ENCODE measurements at regions not wholly inside any gene's neighbourhood (a gene's known extent, or its start where the extent isn't known, plus 50 kb on each side); places are given as distances from the start of the nearest gene placed in this dataset.
"Not testable (repeated sequence)": the region's sequence is repeated elsewhere in the genome, so short reads cannot be mapped to it uniquely, and the experiment has no call there.

DNA sequence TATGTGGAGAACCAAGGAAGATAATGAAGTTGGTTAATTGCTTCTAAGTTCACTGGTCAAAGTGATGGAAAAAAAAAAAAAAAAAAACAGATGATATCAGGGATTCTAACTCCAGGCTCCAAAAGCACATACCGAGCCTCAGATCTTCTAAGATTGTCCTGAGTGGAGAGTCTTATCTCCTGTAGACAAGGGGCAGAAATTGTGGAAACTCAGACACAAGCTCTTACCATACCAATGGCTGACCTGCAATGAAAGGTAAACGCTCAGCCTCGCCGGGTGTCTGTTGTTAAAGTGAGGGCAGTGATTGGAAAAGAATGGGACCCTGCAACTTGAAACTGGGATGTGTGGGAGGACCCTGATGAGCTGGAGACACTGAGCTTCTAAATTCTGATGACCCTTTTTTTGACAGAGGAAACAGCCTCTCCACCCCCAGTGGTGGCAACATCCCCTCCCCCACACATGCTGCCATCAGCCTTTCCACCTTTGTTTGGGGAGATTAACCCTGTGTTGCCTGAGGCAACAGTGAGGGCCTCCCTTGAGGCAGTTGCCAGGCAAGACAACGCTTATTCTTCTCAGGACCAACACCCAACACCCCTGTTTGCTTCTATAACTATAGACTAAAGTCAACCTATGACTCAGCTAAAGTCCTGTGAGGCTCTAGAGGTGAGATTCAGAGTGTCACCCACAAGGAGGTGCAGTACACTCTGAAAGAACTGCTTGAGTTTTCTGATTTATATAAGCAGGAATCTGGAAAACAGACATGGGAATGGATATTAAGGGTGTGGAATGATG, 154.0 kb downstream of the THBS2 start:
- no peak for DNase-seq

DNA sequence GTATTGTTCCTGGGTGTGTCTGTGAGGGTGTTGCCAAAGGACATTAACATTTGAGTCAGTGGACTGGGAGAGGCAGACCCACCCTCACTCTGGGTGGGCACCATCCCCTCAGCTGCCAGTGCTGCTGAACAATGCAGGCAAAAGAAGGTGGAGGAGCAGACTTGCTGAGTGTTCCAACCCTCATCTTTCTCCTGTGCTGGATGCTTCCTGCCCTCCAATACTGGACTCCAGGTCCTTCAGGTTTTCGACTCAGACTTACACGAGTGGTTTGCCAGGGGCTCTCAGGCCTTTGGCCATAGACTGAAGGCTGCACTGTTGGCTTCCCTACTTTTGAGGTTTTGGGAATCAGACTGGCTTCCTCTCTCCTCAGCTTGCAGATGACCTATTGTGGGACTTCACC, 155.0 kb downstream of the THBS2 start:
- not testable (repeated sequence) for DNase-seq

DNA sequence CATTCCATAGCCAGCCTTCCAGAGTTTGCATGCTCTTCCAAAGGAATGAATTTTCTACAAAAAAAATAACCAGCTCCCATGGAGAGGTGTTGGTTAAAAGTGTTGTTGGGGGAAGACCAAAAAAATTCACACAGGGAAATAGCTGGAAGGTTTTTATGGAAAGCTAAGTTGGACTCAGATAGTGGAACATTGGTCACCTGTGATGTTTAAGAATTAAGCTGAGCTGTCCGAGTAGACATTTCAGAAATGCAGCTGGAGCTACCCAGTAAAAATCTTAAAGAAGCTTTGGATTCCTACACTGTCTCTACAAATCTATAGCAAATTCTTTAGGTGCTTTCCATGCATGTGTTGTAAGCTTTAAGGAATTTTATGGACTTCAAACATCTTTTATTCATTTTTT, 155.5 kb downstream of the THBS2 start:
- DNase-seq = no peak

DNA sequence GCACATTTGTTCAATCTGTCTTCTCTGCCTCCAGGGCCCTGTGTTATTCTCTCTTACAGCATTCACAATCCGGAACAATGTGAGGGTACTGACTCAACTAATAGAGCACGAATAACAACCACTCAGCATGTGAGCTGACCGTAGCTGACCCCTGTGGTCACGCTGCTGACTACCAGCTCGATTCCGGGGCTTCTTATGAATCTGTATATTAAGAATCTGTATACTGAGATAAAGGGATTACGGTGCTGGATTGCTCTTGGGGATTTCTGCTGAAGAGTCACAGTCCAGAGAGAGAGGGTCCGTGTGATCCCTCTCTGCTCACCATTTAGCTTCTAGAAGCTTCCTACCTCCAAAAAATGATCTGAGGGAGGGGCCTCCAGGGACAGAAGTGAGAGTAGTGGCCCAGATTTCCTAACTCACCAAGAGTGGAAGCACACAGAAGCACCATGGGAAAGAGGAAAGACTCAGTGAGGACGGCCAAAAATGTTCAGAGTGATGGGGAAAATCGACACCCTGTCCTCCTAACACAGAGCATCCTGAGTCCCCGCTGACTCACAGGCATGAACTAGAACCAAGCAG, 156.2 kb downstream of the THBS2 start:
- DNase-seq = no peak

DNA sequence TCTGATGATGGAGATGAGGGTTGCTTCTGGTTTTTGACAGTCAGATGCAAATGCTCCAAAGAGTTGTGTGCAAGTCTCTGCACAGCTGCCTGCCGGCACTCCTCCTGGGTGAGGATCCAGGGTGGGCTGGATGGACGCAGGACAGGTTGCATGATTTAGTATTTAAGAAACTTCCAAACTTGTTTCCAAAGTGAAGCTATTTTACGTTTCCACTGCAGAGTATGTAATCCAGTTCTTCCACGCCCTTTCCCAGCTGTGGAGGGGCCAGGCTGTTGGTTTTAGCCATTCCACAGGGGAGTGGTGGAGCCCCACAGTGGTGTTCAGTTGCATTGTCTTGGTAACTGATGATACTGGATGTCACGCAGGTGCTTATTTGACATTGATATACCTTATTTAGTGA, 157.3 kb downstream of the THBS2 start:
- DNase-seq = no peak

DNA sequence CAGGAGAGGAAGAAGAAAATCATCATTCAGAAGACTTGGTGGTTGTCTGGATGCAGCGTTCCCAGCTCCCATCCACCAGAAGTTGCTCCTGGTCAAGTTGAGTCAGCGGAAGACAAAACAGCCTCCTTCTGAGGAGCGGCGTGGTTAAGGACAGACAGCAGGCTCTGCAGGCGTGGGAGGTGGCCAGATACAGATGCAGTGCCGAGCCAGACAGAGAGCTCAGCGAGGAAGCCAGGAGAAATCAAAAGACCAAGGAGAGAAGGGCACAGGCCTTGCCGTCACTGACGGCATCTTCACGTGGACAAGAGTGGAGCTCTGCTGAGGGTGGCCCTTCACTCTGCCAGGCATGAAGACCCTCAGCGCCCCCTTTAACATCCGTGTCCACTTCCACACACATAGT, 158.5 kb downstream of the THBS2 start:
- DNase-seq = no peak

DNA sequence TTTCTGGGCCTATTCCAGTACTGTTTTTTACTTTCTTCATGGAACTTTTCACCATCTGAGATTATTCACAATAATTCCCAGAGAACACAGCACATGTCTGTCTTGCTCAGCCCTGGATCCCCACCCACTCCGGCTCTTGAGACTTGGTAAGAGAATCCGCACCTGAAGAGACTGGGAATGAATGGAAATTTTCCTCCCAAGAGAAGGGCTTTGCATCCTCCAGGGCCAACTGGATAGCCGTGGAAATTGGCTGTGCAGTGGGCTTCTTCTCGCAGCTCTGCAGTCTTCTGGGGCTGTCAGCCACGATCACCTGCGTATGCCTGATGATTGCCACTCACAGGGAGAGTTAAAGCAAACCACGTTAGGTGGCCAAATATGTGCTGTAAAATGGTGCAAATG, 159.1 kb downstream of the THBS2 start:
- DNase-seq = no peak

DNA sequence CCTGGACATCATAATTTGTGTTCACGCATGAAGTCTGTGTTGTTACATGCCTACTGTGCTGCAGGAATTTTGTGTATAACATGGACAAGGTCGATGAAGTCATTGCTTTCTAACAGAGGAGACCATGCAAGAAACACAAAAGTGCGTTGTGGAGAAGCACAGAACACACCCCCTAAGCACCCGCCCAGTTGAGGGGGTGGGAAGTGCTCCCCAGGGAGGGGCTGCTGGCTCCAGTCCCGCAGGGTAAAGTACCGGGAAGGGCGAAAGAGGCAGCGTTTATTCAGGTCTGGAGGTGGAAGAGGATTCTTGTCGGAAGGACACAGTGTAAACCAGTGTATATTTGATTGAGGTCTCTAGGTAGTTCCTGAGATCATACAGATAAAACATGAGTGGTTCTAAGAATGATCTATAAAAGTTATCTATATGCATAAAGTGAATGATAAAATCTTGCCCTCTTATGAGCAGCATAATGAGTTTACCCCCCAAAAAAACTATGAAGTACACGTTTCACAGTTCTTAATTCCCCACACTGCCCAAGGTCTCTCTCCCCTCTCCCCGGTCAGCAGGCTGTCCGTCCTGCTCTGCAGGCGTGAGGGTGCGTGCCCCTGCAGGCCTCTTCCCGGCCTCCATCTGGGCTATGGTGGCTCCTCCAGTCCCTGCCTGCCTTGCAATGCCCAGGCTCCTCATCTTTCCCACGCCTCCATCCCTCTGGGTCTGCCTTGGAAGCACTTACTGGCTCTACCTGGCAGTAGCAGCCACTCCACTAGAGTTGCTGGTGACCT, 159.7 kb downstream of the THBS2 start:
- no peak for DNase-seq

DNA sequence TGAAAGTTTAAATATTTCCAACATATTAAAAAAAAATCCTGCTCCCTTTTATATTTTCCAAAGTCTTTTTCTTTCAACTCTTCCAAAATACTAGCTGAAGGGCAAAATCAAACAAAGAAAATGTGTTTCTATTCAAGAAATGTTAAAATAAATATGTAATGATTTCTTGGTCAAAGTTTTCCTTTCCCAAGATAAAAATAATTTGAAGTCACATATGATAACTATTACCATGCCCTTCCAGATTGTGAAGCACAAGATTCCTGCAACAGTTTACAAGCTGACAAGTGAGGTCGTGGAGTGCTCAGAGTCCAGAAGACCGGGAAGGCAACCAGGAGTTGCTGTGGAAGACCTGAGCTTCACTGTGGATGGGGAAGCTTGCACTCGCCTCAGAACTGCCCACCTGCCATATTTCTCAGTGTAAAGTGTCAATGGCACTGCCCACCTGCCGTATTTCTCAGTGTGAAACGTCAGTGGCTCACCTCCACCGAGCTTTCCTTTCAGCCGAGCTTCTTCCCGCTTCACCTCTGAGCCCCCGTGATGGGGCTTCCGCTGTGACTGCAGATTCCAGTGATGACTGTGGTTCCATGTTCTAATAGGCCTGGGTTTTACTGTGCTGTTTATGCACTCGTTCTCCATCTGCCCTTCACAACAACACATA, 160.5 kb downstream of the THBS2 start:
- DNase-seq = no peak

DNA sequence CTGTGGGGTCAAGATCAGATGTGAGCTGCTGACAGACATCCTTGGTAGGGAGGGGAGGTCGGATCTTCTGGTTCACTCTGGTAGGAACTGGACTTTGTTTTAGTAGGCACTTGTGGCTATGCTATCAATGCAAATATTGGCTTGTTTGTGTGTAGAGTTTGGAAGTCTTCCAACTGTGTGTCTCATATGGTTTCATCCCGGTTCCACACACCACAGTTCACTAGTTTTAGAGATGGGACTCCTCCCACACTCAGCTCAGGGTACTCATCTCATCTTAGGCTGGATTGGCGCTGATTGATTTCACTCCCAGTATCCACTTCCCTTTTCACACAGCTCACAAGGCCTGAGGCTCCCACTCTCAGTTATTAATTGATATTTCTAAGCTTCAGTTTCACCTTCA, 161.3 kb downstream of the THBS2 start:
- no peak for DNase-seq

DNA sequence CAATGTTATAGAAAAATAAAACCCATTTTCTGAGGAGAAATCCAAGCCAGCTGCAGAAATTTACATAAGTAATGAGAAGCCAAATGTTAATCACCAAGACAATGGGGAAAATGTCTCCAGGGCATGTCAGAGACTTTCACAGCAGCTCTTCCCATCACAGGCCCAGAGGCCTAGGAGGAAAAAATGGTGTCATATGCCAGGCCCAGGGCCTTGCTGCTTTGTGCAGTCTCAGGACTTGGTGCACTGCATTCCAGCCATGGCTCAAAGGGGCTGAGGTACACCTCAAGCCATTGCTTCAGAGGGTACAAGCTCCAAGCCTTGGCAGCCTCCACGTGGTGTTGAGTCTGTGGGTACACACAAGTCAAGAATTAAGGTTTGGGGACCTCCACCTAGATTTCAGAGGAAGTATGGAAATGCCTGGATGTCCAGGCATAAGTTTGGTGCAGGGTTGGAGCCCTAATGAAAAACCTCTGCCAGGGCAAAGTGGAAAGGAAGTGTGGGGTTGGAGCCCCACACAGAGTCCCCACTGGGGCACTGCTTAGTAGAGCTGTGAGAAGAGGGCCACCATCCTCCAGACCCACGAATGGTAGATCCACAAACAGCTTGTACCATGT, 163.0 kb downstream of the THBS2 start:
- not testable (repeated sequence) for DNase-seq

DNA sequence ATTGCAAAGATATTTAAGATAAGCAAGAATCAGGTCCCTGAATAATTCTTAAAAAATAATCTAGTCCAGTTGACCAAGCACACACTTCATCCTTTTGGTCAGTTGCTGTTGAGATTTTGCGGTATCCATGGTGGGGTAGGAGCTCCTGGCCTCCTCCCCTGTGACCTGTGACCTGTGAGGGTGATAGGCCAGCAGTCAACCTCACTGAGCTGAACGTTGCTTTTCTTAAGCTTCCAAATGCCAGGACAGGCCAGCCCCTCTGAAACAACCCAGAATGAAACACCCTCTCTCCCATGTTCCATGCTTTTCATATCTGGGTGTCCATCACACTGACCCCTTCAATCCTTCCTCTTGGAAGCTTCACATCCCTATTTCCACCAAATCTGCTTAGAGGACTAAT, 164.9 kb downstream of the THBS2 start:
- no peak for DNase-seq

DNA sequence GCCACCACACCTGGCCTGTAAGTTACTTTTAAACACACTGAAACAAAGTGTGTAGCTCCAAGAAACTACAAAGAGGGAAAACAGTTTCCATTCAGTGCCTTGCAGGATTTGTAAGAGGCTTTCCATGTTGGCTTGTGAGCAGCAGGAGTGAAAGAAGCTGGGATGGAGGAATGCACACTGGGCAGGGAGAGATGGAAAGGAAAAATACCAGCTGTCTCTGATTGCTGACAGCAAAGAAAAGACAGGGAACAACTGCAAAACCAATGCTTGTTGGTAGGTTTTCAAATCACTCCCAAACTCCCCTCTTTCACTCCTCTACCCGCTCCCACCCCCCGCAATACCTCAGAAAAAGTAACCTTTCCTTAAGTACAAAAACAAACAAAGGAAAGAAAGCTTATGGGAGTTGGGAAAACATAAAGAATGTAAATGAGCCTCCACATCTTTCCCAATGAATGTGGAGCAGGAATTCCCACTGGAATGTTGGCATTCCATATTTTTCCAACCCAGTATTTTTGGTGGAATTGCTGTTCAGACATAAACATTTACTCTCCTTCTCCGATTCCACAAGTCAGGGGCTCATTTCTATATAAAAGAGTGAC, 166.1 kb downstream of the THBS2 start:
- DNase-seq = no peak

DNA sequence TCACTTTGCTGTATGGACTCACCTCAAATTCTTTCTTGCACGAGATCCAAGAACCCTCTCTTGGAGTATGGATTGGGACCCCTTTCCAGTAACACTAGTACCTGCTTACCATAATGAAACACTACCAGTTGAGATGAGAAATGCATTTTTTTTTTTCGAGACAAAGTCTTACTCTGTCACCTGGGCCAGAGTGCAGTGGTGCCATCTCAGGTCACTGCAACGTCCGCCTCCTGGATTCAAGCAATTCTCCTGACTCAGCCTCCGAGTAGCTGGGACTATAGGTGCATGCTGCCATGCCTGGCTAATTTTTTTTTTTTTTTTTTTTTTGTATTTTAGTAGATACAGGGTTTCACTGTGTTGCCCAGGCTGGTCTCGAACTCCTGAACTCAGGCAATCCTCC, 167.0 kb downstream of the THBS2 start:
- not testable (repeated sequence) for DNase-seq

DNA sequence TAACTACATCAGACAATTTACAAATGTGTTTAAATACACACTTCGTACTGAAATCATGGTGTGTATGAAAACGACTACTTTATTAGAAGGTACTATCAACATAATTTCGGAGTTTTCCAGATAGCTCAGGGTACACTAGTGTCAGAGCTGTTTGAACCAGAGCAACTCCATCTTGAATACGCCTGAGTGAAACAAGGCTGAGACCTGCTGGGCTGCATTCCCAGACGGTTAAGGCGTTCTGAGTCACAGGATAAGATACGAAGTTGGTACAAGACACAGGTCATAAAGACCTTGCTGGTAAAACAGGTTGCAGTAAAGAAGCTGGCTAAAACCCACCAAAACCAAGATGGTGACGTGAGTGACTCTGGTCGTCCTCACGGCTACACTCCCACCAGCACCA, 167.6 kb downstream of the THBS2 start:
- no peak for DNase-seq

DNA sequence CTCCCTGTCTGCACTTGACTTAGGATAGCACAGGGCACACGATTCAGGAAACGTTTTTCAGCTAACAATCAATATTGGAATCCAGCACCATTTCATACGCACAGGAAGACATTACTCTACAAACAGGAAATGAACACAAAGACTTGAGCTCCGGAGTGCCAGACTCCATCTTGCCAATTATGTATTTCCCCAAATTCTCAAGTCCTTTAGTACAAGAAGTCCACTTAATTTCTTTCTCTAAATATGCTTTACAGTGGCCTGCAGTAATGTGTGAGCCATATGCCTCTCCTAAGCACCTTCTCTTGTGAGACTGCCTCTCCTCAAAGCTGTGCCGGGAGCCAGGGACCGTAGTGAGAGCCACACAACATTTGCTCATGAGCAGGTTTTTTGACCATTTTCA, 168.2 kb downstream of the THBS2 start:
- no peak for DNase-seq

DNA sequence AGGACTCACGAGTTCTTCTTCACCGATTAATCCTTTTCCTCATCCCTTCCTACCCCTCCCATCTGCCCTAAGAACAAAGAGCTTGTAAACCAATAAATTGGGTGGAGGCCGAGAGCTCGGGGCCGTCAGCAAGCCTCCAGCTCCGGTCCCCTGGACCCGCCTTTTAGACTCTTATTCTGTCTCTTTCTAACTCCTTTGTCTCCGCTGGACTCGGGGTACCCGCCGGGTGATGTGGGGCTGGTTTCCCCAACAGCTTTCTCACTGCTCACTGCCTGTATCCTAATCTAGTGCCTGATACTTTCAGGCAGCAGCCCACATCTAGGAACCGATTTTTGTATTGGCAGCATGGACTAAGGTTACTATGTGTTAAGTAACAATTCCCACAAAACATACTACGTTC, 169.1 kb downstream of the THBS2 start:
- DNase-seq = not testable (repeated sequence)

DNA sequence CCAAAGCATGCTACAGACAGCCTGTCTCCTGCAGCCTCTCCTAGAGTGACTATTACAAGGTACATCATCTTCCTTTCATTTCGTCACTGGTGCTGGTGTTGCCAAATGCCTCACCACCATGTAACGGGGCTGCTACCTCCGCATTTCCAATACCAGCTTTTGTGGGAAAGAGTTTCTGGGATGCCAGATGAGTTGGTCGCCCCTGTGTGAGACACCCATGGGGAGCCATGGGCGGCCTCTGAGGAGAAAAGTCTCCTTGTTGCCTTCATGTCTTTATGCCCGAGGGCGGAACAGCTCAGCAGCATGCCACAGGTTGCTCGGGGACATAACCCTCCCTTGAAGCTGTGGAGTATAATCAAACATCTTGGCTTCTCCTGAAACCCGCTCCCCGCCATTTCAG, 169.6 kb downstream of the THBS2 start:
- DNase-seq = no peak

DNA sequence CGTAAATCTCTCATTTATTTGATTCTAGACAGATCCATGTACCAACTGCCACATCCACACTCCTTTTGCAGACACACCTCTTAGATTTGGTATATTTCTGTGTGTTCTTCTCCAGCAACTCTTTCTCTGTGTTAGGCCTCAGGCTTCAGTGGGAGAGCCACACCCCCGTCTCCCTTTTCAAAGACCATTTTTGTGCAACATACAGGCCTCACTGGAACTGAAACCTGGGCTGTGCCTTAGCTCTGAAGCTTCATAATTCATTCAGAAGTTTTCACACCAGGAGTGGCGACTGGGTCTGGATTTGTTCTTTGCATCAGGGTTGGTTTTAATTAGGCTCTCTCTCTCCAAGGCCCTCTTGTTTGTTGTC, 170.2 kb downstream of the THBS2 start:
- no peak for DNase-seq

DNA sequence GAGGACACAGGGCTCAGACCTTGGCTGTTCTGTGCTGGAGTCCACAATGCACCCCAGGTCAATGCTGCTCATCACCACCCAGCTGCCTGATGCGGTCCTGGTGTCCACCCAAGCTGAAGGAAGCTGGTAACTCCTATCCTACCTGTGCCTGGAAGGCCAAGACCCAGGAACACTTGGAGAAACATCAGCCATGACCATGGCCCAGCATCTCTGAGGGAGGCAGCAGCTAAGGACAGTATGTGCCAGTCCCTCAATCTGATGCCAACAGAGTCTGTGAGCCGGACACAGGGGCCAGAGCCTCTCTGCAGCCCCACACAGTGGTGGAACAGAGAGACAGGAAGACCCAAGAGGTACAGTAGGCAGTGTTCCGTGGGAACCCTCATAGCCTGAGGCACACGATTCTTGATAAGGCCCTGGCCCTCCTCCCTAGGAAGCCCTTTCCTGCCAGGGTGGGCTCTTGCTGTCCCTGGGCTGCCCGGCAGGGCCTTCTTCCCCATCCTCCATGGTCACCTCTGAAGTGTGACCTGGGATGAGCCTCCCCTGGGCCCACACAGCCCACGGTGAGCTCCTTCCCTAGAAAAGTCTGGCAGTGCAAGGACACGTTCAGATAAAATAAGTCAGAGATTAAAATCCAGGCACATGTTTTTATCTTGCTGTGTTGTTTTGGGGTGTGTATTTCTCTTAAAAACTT, 170.7 kb downstream of the THBS2 start:
- no peak for DNase-seq

DNA sequence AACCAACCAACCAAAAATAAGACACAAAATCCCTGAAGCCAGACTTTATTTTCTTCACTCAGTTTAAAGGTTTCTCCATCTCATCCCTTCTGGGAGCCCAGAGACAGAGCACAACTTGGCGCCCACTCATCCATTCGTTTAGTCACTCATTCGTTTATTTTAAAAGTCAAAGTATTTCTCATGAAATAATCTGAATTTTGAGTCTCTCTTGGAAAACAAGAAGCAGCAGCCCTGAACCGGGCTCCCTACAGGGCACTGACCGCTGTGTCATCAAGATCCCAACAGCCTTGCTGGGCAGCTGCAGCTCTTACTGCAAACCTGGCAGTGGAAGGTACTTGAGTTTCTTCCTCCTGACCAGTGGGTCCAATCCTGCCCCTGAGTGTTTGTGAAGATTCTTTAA, 171.6 kb downstream of the THBS2 start:
- no peak for DNase-seq

DNA sequence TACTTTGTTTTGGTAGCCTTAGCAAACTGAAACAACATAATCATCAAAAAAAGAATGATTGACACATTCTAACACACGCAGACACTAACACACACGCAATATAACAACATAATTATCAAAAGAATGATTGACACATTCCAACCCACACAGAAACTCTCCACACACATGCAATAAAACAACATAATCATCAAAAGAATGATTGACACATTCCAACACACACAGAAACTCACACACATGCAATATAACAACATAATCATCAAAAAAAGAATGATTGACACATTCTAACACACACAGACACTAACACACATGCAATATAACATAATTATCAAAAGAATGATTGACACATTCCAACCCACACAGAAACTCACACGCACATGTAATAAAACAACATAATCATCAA, 172.4 kb downstream of the THBS2 start:
- DNase-seq = no peak

Measured in activated CD4-positive, alpha-beta T cell treated with anti-CD3 and anti-CD28 coated beads, Interleukin-2, amount 50 U/mL, for 48 hours (primary cell).